ENCODE measurements at regions not wholly inside any gene's neighbourhood (a gene's known extent, or its start where the extent isn't known, plus 50 kb on each side); places are given as distances from the start of the nearest gene placed in this dataset.

DNA sequence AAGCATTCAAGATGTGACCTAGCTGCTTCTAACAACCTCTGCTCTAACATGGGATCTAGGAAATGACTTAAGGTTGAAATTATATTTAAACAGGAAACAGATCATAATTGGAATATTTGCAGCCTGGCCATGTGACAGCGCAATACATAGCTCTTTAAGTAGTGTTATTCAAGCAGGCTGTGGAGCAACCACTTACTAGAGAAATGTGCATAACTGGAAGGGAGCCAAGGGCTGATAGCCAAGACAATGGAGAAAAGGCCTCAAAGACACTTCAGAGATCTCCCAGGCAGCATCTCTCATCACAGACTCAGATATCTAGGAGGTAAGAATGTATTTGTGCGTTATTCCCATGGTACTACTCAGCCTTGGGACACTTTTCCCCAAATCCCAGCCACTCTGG lies 823.0 kb upstream of the PRMT6 start:
- Histone ChIP-seq H3K4ac (ENCODE audit: low read depth, low read length) (no peak overlapping the region), H2BK20ac (ENCODE audit: low read depth, low read length, poor library complexity, severe bottlenecking) (no peak overlapping the region), H3K23me2 (ENCODE audit: insufficient read length, low read depth, low read length, poor library complexity, severe bottlenecking) (no peaks in the 10 kb centered on the region), H3K9ac (ENCODE audit: extremely low read depth, insufficient read length, low read length) (no peak overlapping the region), H3K4me1 (ENCODE audit: insufficient read depth, low read length) (no peaks in the 10 kb centered on the region), H3K79me2 (ENCODE audit: insufficient read depth, low read length) (no peaks in the 10 kb centered on the region), H4K20me1 (ENCODE audit: control insufficient read depth, insufficient read depth, insufficient read length) (no peaks in the 10 kb centered on the region), H2BK5ac (ENCODE audit: insufficient read length, low read length) (no peak overlapping the region), H3K56ac (ENCODE audit: insufficient read length, low read depth, low read length) (no peak overlapping the region), H3K79me1 (ENCODE audit: insufficient read depth, low read depth, low read length, poor library complexity, severe bottlenecking) (no peaks in the 10 kb centered on the region), H2BK12ac (ENCODE audit: insufficient read length, low read depth, low read length) (no peak overlapping the region), H3K23ac (ENCODE audit: insufficient read length, low read depth, low read length) (no peak overlapping the region), H4K5ac (ENCODE audit: insufficient read length, low read depth, low read length) (no peak overlapping the region), H3K14ac (ENCODE audit: insufficient read depth, low read length) (no peak overlapping the region), H3T11ph (ENCODE audit: low read length) (no peak overlapping the region), H4K91ac (ENCODE audit: insufficient read length, low read depth, low read length) (no peak overlapping the region), H3K4me2 (ENCODE audit: insufficient read depth, insufficient read length, low read length) (no peak overlapping the region), H2BK120ac (ENCODE audit: low read depth, low read length, poor library complexity, severe bottlenecking) (no peak overlapping the region), H3K18ac (ENCODE audit: insufficient read length, low read depth, low read length) (no peak overlapping the region), H2BK15ac (ENCODE audit: low read depth, low read length) (no peak overlapping the region), H3K27me3 (ENCODE audit: insufficient read depth, low read length) (no peaks in the 10 kb centered on the region), H2AK5ac (ENCODE audit: insufficient read length, low read length) (no peak overlapping the region), H3K9me3 (ENCODE audit: control insufficient read depth, low read depth, low read length) (no peaks in the 10 kb centered on the region), H4K8ac (replicated peaks; ENCODE audit: insufficient read length, low read depth, low read length) (no peak overlapping the region), H2AFZ (ENCODE audit: low read length) (no peak overlapping the region), H3K27ac (ENCODE audit: insufficient read length, low read depth, low read length) (no peak overlapping the region)
- no peak overlapping the region for H3K27ac Mint-ChIP-seq
- no peak for DNase-seq
- TF ChIP-seq CTCF (conservative IDR thresholded peaks at IDR 0.05) = no peak
- H3K36me3 Mint-ChIP-seq (ENCODE audit: insufficient read depth in 1 of 3, low read depth in 3 of 3) = no peaks in the 10 kb centered on the region
- no peaks in the 10 kb centered on the region; a peak in 2 of 5 replicates for H3K9me3 Mint-ChIP-seq
- 0 out of 4 replicates have a peak, but pooled peaks cover 0 to 3% of the 10 kb centered on the region in 2 experiments for H3K4me1 Mint-ChIP-seq
- no peaks in the 10 kb centered on the region for H3K27me3 Mint-ChIP-seq (ENCODE audit: low read depth)
- WGBS (ENCODE audit: extremely low coverage, insufficient read length, low lambda C conversion rate) = no CpG with 5 or more reads among the region's 2 CpGs
- H3K4me3 Mint-ChIP-seq = no peak overlapping the region

All from H9 (cell line).